Immature natural killer cell (primary cell): ENCODE measurements at regions not wholly inside any gene's neighbourhood (a gene's known extent, or its start where the extent isn't known, plus 50 kb on each side); places are given as distances from the start of the nearest gene placed in this dataset.

Experiments used
- DNase-seq, 3 donors: peaks; one replicate each; pipeline ENCODE4 v3.0.0; 2022; ENCODE audit warnings: mixed read lengths in 1 of 3
- H3K27ac Mint-ChIP-seq, 6 donors: one replicate each; pipeline ENCODE4 v1.8.0; 2020; ENCODE audit warnings: mixed read lengths in 6 of 6, mild to moderate bottlenecking in 5 of 6, inconsistent platforms in 4 of 6, moderate library complexity in 3 of 6
- H3K27me3 Mint-ChIP-seq, 3 donors: one replicate each; pipeline ENCODE4 v1.8.0; 2020 to 2021; ENCODE audit warnings: low read depth in 3 of 3, mild to moderate bottlenecking in 3 of 3, mixed read lengths in 3 of 3, moderate library complexity in 3 of 3, inconsistent platforms in 1 of 3
- H3K36me3 Mint-ChIP-seq, 3 donors: one replicate each; pipeline ENCODE4 v1.8.0; 2020; ENCODE audit warnings: mixed read lengths in 3 of 3, inconsistent platforms in 2 of 3, mild to moderate bottlenecking in 2 of 3
- H3K4me1 Mint-ChIP-seq, 2 donors: one replicate each; pipeline ENCODE4 v1.8.0; 2020; ENCODE audit warnings: inconsistent platforms in 2 of 2, mild to moderate bottlenecking in 2 of 2, mixed read lengths in 2 of 2, moderate library complexity in 1 of 2
- H3K4me3 Mint-ChIP-seq, 5 donors: one replicate each; pipeline ENCODE4 v1.8.0; 2020; ENCODE audit warnings: mild to moderate bottlenecking in 5 of 5, mixed read lengths in 5 of 5, inconsistent platforms in 3 of 5, moderate library complexity in 3 of 5
- H3K9me3 Mint-ChIP-seq, 6 donors: one replicate each; pipeline ENCODE4 v1.8.0; 2020; ENCODE audit warnings: mild to moderate bottlenecking in 6 of 6, mixed read lengths in 6 of 6, inconsistent platforms in 4 of 6, moderate library complexity in 3 of 6

- H3K4me3 Mint-ChIP-seq: no peak overlapping the region
Measured at GRCh38 chr18:76233406-76233805, 261.6 kb downstream of the ZNF516 start.

DNA sequence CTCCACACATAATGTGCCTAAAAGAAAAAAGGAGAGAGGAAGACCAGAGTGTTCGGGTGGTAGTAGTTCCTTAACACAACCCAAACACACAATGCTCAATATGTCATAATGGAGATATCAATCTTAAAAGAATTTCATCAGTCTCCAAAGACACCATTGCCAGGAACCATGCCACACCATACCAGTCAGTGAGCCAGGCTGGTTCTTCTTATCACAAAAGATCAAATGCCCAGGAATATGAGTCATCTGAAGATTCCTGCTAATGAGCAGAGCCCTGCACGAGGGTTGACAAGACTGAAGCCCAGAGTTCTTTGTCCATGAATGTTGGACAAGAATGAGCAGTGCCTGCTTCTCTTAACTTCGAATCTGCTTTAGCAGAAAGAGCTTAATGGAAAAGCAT, 262.3 kb downstream of the ZNF516 start:
- Mint-ChIP-seq H3K4me1 (no peaks in the 10 kb centered on the region), H3K27ac (no peak overlapping the region), H3K36me3 (no peaks in the 10 kb centered on the region), H3K4me3 (no peak overlapping the region), H3K9me3 (peaks cover 0 to 6% (median 4%) of the 10 kb centered on the region in 6 donors), H3K27me3 (peaks cover 3 to 8% (median 8%) of the 10 kb centered on the region in 3 donors)
- DNase-seq: no peak

More at GRCh38 chr18:76233406-76233805, 261.6 kb downstream of the ZNF516 start:
- Mint-ChIP-seq H3K27ac (no peak overlapping the region), H3K9me3 (peaks cover 0 to 11% (median 8%) of the 10 kb centered on the region in 6 donors), H3K36me3 (no peaks in the 10 kb centered on the region), H3K4me1 (no peaks in the 10 kb centered on the region), H3K27me3 (peaks cover 3 to 8% (median 6%) of the 10 kb centered on the region in 3 donors)
- DNase-seq: no peak

DNA sequence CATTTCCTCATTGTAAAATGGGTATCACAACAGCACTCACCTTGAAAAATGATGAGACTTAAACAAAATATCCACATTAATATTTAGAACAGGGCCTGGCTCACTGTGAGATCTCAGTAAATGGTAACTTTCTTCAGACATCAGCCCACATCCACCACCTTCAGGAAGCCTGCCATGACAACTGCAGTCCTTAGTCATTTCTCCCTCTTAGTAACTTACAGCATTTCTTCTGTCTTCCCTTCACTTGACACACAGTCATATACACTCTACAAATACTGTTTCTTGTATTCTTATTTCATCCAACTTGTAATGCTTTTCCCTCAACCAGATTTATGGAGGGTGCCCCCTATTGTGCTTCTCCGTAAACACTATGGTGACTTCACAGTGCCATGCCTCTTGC, 263.0 kb downstream of the ZNF516 start:
- Mint-ChIP-seq H3K4me1 (no peaks in the 10 kb centered on the region), H3K27ac (no peak overlapping the region), H3K27me3 (peaks cover 3 to 8% (median 8%) of the 10 kb centered on the region in 3 donors), H3K36me3 (no peaks in the 10 kb centered on the region), H3K9me3 (no peaks in the 10 kb centered on the region), H3K4me3 (no peak overlapping the region)
- no peak for DNase-seq

GRCh38 chr18:76231402-76231801, 263.6 kb downstream of the ZNF516 start:
- no peak for DNase-seq
- Mint-ChIP-seq H3K36me3 (no peaks in the 10 kb centered on the region), H3K4me1 (no peaks in the 10 kb centered on the region), H3K27me3 (peaks cover 3 to 8% (median 8%) of the 10 kb centered on the region in 3 donors), H3K9me3 (no peaks in the 10 kb centered on the region), H3K4me3 (no peak overlapping the region), H3K27ac (no peak overlapping the region)

- no peaks in the 10 kb centered on the region for H3K4me1 Mint-ChIP-seq
- H3K36me3 Mint-ChIP-seq: no peaks in the 10 kb centered on the region
- H3K9me3 Mint-ChIP-seq: no peaks in the 10 kb centered on the region
- no peak overlapping the region for H3K4me3 Mint-ChIP-seq
- DNase-seq: no peak
- H3K27ac Mint-ChIP-seq: no peak overlapping the region
- H3K27me3 Mint-ChIP-seq: peaks cover 3 to 10% (median 6%) of the 10 kb centered on the region in 3 donors
Measured at GRCh38 chr18:76230791-76231190, 264.3 kb downstream of the ZNF516 start.

GRCh38 chr18:76228716-76229115, 266.3 kb downstream of the ZNF516 start:
- no peak overlapping the region for H3K4me3 Mint-ChIP-seq

DNA sequence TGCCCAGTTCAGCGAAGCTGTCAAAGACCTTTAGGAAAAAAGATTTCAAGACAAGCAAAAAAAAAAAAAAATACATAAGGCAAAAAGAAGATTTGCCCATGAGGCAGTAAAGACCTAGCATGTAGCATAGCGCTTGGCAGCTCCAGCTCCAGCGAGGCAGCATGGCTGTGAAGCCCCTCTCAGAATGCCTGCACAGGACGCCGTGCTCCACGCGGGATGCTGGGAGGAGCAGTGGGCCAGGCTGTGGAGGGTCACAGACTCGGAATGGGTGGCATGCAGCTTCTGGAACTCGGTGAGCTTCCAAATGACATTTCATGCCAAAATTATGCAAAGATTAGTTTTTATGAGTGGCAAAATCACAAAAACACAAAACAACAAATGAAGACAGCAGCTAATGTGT, 267.3 kb downstream of the ZNF516 start:
- peaks cover 0 to 10% (median 6%) of the 10 kb centered on the region in 3 donors for H3K27me3 Mint-ChIP-seq
- H3K36me3 Mint-ChIP-seq: no peaks in the 10 kb centered on the region
- DNase-seq: no peak
- H3K27ac Mint-ChIP-seq: no peak overlapping the region
- H3K4me1 Mint-ChIP-seq: no peaks in the 10 kb centered on the region
- no peaks in the 10 kb centered on the region for H3K9me3 Mint-ChIP-seq
- H3K4me3 Mint-ChIP-seq: no peak overlapping the region

More at GRCh38 chr18:76228716-76229115, 266.3 kb downstream of the ZNF516 start:
- Mint-ChIP-seq H3K36me3 (no peaks in the 10 kb centered on the region), H3K9me3 (no peaks in the 10 kb centered on the region), H3K27ac (no peak overlapping the region), H3K4me1 (no peaks in the 10 kb centered on the region), H3K27me3 (peaks cover 0 to 10% (median 6%) of the 10 kb centered on the region in 3 donors)
- DNase-seq: no peak

DNA sequence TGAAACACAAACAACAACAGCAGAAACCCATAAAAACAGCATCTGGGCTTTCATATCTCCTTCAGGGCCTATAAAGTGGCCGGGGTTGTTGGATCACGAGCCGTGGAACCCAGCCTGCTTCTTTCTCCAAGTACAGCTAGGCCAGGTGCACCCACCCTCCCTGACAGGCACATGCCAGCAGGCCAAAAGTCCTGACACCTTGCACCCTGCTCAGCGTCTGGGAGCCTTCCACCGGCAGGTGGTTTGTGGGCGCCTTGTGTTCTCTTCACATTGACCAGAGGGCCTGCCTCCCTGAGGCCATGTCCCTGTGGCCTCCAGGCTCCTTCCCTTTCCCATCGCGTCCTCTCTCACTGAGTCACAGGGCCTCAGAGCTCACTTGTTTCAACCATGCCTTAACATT, 271.6 kb downstream of the ZNF516 start:
- H3K4me3 Mint-ChIP-seq: no peak overlapping the region
- H3K36me3 Mint-ChIP-seq: no peaks in the 10 kb centered on the region
- H3K27ac Mint-ChIP-seq: no peak overlapping the region
- H3K27me3 Mint-ChIP-seq: peaks cover 0 to 3% (median 0%) of the 10 kb centered on the region in 3 donors
- no peaks in the 10 kb centered on the region for H3K4me1 Mint-ChIP-seq
- DNase-seq: no peak
- H3K9me3 Mint-ChIP-seq: no peaks in the 10 kb centered on the region

GRCh38 chr18:76219023-76219422, 276.0 kb downstream of the ZNF516 start:
- DNase-seq: no peak
- H3K4me1 Mint-ChIP-seq: no peaks in the 10 kb centered on the region
- peaks cover 0 to 3% (median 1%) of the 10 kb centered on the region in 3 donors for H3K27me3 Mint-ChIP-seq
- no peaks in the 10 kb centered on the region for H3K9me3 Mint-ChIP-seq
- no peak overlapping the region for H3K27ac Mint-ChIP-seq
- peaks cover 0 to 2% (median 0%) of the 10 kb centered on the region in 3 donors for H3K36me3 Mint-ChIP-seq
- H3K4me3 Mint-ChIP-seq: no peak overlapping the region

GRCh38 chr18:76216096-76216495, 278.9 kb downstream of the ZNF516 start:
- no peaks in the 10 kb centered on the region for H3K9me3 Mint-ChIP-seq
- H3K36me3 Mint-ChIP-seq: peaks cover 0 to 2% (median 0%) of the 10 kb centered on the region in 3 donors
- no peaks in the 10 kb centered on the region for H3K4me1 Mint-ChIP-seq
- H3K27ac Mint-ChIP-seq: no peak overlapping the region
- no peak overlapping the region for H3K4me3 Mint-ChIP-seq
- H3K27me3 Mint-ChIP-seq: peaks cover 0 to 3% (median 1%) of the 10 kb centered on the region in 3 donors
- no peak for DNase-seq

DNA sequence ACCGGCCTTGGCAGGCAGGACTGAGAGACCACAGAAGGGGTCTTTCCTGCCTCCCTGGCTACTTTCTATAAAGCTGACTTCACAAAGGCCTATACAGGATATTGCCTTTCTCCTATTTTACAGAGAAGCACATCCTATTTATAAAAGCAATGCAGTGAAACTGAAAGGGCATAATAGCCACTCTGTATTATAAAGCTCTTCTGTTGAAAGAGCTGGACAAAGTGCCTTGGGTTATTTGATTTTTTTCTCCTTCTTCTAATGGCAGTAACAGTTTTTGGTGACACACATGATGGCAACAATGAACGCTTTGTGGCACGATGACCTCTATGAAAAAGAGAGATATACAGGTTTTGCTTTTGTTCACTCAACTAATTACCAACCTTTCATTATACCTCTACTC, 281.1 kb downstream of the ZNF516 start:
- H3K9me3 Mint-ChIP-seq: peaks cover 0 to 2% (median 0%) of the 10 kb centered on the region in 6 donors
- no peak overlapping the region for H3K4me3 Mint-ChIP-seq
- peaks cover 0 to 3% of the 10 kb centered on the region in 2 donors for H3K4me1 Mint-ChIP-seq
- H3K27ac Mint-ChIP-seq: no peak overlapping the region
- peaks cover 0 to 6% (median 5%) of the 10 kb centered on the region in 3 donors for H3K27me3 Mint-ChIP-seq
- H3K36me3 Mint-ChIP-seq: peaks cover 0 to 2% (median 0%) of the 10 kb centered on the region in 3 donors
- DNase-seq: no peak

DNA sequence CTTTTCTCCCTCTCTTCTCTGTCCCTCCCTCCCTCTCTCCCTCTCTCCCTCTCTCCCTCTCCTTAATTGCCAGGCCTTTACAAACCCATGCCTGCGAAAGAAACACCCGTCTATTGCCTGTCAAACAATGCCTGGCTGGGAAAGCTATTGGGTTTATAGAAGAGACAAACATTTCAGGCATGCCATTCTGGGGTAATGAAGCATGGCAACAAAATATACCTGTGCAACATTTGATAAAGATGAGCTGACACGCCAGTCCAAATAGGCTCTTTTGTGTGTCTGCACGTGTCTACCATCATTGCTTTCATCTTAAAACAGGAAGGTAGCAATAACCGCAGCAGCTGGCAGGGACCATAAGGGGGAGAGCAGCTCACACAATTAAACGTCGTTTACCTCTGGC, 282.1 kb downstream of the ZNF516 start:
- H3K36me3 Mint-ChIP-seq: peaks cover 0 to 2% (median 0%) of the 10 kb centered on the region in 3 donors
- H3K4me3 Mint-ChIP-seq: no peak overlapping the region
- peaks cover 0 to 8% (median 5%) of the 10 kb centered on the region in 3 donors for H3K27me3 Mint-ChIP-seq
- no peak overlapping the region for H3K27ac Mint-ChIP-seq
- peaks cover 0 to 2% (median 0%) of the 10 kb centered on the region in 6 donors for H3K9me3 Mint-ChIP-seq
- no peak for DNase-seq
- peaks cover 0 to 5% of the 10 kb centered on the region in 2 donors for H3K4me1 Mint-ChIP-seq

GRCh38 chr18:76209597-76209996, 285.4 kb downstream of the ZNF516 start:
- Mint-ChIP-seq H3K9me3 (peaks cover 0 to 3% (median 0%) of the 10 kb centered on the region in 6 donors), H3K27ac (peak overlapping the region in 1 of 6 donors; percentile 38), H3K27me3 (peaks cover 0 to 8% (median 2%) of the 10 kb centered on the region in 3 donors), H3K4me1 (peaks cover 0 to 5% of the 10 kb centered on the region in 2 donors), H3K4me3 (peak overlapping the region in 1 of 5 donors; percentile 38), H3K36me3 (no peaks in the 10 kb centered on the region)
- no peak for DNase-seq

DNA sequence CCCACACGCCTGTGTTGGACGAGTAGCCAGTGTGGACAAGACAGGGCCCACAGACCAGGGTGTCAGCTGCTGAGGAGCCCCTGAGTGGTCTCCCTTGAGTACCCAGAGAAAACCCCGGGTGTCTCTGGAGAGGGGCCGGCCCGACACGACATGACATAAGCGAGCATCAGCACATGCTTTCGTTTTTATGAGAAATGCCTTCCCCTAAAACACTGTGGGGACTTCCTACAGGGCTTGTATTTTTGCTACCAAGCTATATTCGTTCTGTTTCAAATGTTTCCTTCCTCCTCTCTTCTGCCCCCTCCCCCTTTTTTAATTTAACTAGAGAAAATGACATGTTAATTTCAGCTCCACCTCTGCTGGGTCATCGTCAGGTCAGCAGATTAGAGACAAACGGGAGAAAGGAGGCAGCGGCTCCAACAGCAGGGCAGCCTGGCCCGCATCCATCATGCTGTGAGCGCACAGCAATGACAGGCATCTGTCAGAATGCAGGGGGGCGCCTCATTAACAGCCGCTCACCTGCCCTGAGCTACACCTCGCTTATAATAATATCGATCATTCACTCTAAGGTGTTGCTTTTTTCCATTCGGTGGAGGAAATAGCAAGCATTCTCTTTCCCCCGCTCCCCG, 286.2 kb downstream of the ZNF516 start:
- H3K27ac Mint-ChIP-seq: no peak overlapping the region
- H3K4me3 Mint-ChIP-seq: peak overlapping the region in 2 of 5 donors; percentile 57 to 58
- H3K4me1 Mint-ChIP-seq: peaks cover 0 to 5% of the 10 kb centered on the region in 2 donors
- no peak for DNase-seq
- peaks cover 0 to 3% (median 0%) of the 10 kb centered on the region in 6 donors for H3K9me3 Mint-ChIP-seq
- no peaks in the 10 kb centered on the region for H3K36me3 Mint-ChIP-seq
- H3K27me3 Mint-ChIP-seq: peaks cover 0 to 6% (median 2%) of the 10 kb centered on the region in 3 donors

DNA sequence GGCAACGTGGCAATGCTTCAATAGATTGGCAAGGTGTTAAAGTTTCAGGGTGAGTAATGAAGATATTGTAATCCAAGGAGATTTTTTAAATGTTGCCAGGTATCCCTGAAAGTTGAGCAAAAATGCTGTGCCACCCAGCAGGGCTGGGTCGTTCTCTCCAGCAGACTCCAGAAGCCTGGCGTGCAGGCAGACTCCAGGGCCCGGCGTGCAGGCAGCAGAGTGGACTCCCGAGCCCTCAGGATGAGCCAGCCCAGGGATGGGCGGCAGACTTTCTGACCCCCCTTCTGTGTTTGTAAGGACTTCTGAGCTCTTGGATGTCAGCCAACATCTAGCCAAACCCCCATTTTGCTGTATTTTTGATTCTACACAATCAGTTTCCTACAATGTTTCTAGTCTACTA, 289.1 kb downstream of the ZNF516 start:
- no peak overlapping the region for H3K4me3 Mint-ChIP-seq
- no peak for DNase-seq

More for the DNA sequence above, 289.1 kb downstream of the ZNF516 start:
- peaks cover 0 to 5% of the 10 kb centered on the region in 2 donors for H3K4me1 Mint-ChIP-seq
- H3K9me3 Mint-ChIP-seq: peaks cover 0 to 3% (median 0%) of the 10 kb centered on the region in 6 donors
- H3K27ac Mint-ChIP-seq: no peak overlapping the region
- H3K36me3 Mint-ChIP-seq: no peaks in the 10 kb centered on the region
- H3K27me3 Mint-ChIP-seq: peaks cover 2 to 10% (median 8%) of the 10 kb centered on the region in 3 donors
